Stimulated activated CD4-positive, alpha-beta T cell treated with anti-CD3 and anti-CD28 coated beads, TNF-alpha, amount 100 ng/mL, for 48 hours (primary cell): ENCODE measurements at regions not wholly inside any gene's neighbourhood (a gene's known extent, or its start where the extent isn't known, plus 50 kb on each side); places are given as distances from the start of the nearest gene placed in this dataset.
"Not testable (repeated sequence)": the region's sequence is repeated elsewhere in the genome, so short reads cannot be mapped to it uniquely, and the experiment has no call there.

Experiments used
- DNase-seq, 3 donors: peaks; one replicate each; pipeline ENCODE4 v3.0.0-alpha.2; 2020; ENCODE audit warnings: low read depth in 3 of 3

DNA sequence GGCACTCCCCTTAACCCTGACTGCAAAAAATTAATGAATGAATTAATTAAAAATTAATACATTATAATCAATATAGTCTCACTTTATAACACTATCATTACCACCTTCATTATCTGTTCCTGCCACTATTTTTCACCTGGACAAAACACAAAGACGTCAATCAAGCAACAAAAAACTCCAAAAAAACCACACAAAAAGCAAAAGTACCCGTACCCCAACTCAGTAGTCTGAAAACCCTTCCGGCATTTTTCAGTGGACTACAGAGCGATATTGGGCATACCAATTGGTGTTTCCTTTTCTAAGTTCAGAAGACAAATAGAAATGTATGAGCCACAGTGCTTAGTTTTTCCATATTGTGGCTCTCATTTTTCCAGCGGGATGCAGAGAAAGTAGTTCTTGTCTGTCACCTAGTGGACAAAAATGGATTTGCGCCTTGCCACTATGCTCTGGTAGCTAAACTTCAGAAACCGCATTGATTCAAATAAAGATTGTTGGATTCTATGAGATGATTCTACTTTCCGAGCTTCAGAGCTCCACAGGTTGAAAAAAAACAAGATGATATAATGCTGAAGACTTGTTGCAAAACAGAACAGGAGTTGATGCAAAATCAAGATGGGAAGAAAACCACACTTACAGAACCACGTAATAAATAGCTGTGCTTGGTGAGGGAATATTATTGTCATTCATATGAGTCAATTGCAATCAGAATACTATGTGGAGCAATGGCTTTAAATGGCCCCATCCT, 50.6 kb upstream of the ITGB1 start:
- peak; percentile 40 to 64 (median 52) for DNase-seq

DNA sequence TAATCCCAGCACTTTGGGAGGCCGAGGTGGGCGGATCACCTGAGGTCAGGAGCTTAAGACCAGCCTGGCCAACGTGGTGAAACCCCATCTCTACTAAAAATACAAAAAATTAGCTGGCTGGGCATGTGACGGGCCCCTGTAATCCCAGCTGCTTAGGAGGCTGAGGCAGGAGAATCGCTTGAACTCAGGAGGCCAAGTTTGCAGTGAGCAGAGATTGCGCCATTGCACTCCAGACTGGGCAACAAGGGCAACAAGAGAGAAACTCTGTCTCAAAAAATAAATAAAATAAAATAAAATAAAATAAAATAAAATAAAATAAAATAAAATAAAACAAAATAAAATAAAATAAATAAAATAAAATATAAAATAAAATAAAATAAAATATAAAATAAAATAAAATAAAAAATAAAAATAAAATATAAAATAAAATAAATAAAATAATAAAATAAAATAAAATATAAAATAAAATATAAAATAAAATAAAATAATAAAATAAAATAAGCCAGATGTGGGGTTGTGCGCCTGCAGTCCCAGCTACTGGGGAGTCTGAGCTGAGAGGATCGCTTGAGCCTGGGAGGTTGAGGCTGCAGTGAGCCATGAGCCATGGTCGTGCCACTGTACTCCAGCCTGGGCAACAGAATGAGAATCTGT, 49.8 kb upstream of the ITGB1 start:
- not testable (repeated sequence) for DNase-seq
